Right atrium auricular region (tissue), 2 donors: ENCODE measurements at regions not wholly inside any gene's neighbourhood (a gene's known extent, or its start where the extent isn't known, plus 50 kb on each side); places are given as distances from the start of the nearest gene placed in this dataset.

Experiments used
- DNase-seq: peaks from one replicate; pipeline ENCODE4 v3.0.0-alpha.2; 2019; ENCODE audit warnings: low spot score
- H3K27ac ChIP-seq, 2 donors: fragments of 200-600 bp; sonication (generic); 1 replicate in 1 of 2; 2 replicates in 1 of 2; pipeline ENCODE4 v1.5.1; 2016 to 2019
- H3K27me3 ChIP-seq, 2 donors: fragments of 200-600 bp; sonication (generic); one replicate each; pipeline versions ENCODE4 v1.5.1 to v1.6.0; 2017 to 2019
- H3K36me3 ChIP-seq: fragments of 200-600 bp; sonication (generic); one replicate; pipeline ENCODE4 v1.5.1; 2016
- H3K4me1 ChIP-seq, 2 donors: fragments of 200-600 bp; sonication (generic); one replicate each; pipeline versions ENCODE4 v1.5.1 to v1.6.0; 2017 to 2019
- H3K4me3 ChIP-seq, 2 donors: fragments of 200-600 bp; sonication (generic); 1 replicate in 1 of 2; 2 replicates in 1 of 2; pipeline ENCODE4 v1.5.1; 2017 to 2019; ENCODE audit warnings: mild to moderate bottlenecking in 1 of 2, moderate library complexity in 1 of 2
- H3K9me3 ChIP-seq, 2 donors: fragments of 200-600 bp; sonication (generic); one replicate each; pipeline ENCODE4 v1.5.1; 2019
- CTCF ChIP-seq, 2 donors: fragments of 200-600 bp; sonication (generic); IDR thresholded peaks; one replicate each; pipeline ENCODE4 v1.5.1; 2019; ENCODE audit warnings: antibody characterized with exemption in 2 of 2

- Histone ChIP-seq H3K27ac (no peak overlapping the region), H3K4me1 (no peaks in the 10 kb centered on the region), H3K36me3 (no peaks in the 10 kb centered on the region), H3K27me3 (no peaks in the 10 kb centered on the region), H3K9me3 (no peaks in the 10 kb centered on the region), H3K4me3 (no peak overlapping the region)
- no peak for TF ChIP-seq CTCF (IDR thresholded peaks at IDR 0.05)
- DNase-seq: no peak
Measured at GRCh38 chr3:65078748-65079147, 390.9 kb upstream of the ADAMTS9 start.

- no peak for DNase-seq
- Histone ChIP-seq H3K4me1 (no peaks in the 10 kb centered on the region), H3K27ac (no peak overlapping the region), H3K4me3 (no peak overlapping the region), H3K9me3 (no peaks in the 10 kb centered on the region), H3K36me3 (no peaks in the 10 kb centered on the region), H3K27me3 (no peaks in the 10 kb centered on the region)
- TF ChIP-seq CTCF (IDR thresholded peaks at IDR 0.05): no peak
Measured at GRCh38 chr3:65077124-65077523, 389.3 kb upstream of the ADAMTS9 start.

- no peak for TF ChIP-seq CTCF (IDR thresholded peaks at IDR 0.05)
- Histone ChIP-seq H3K4me3 (no peak overlapping the region), H3K4me1 (no peaks in the 10 kb centered on the region), H3K9me3 (peaks cover 0 to 4% of the 10 kb centered on the region in 2 donors), H3K27ac (no peak overlapping the region), H3K27me3 (no peaks in the 10 kb centered on the region), H3K36me3 (no peaks in the 10 kb centered on the region)
- no peak for DNase-seq
Measured at GRCh38 chr3:65070968-65071367, 383.2 kb upstream of the ADAMTS9 start.

GRCh38 chr3:65060904-65061303 is 373.1 kb upstream of the ADAMTS9 start:
- H3K27me3 ChIP-seq: no peaks in the 10 kb centered on the region
- no peak overlapping the region for H3K27ac ChIP-seq
- H3K4me3 ChIP-seq: no peak overlapping the region
- H3K9me3 ChIP-seq: peaks cover 0 to 4% of the 10 kb centered on the region in 2 donors
- H3K36me3 ChIP-seq: no peaks in the 10 kb centered on the region
- no peak for TF ChIP-seq CTCF (IDR thresholded peaks at IDR 0.05)
- no peaks in the 10 kb centered on the region for H3K4me1 ChIP-seq
- DNase-seq: no peak

GRCh38 chr3:65052101-65052500 is 364.3 kb upstream of the ADAMTS9 start:
- Histone ChIP-seq H3K4me3 (no peak overlapping the region), H3K27me3 (no peaks in the 10 kb centered on the region), H3K36me3 (no peaks in the 10 kb centered on the region), H3K27ac (no peak overlapping the region), H3K4me1 (no peaks in the 10 kb centered on the region), H3K9me3 (no peaks in the 10 kb centered on the region)
- TF ChIP-seq CTCF (IDR thresholded peaks at IDR 0.05): no peak
- DNase-seq: no peak

- no peak for DNase-seq
- no peak for TF ChIP-seq CTCF (IDR thresholded peaks at IDR 0.05)
- H3K27ac ChIP-seq: no peak overlapping the region
- no peaks in the 10 kb centered on the region for H3K36me3 ChIP-seq
- H3K4me3 ChIP-seq: no peak overlapping the region
- H3K9me3 ChIP-seq: peaks cover 6 to 12% of the 10 kb centered on the region in 2 donors
- no peaks in the 10 kb centered on the region for H3K4me1 ChIP-seq
- H3K27me3 ChIP-seq: no peaks in the 10 kb centered on the region
Measured at GRCh38 chr3:65048151-65048550, 360.4 kb upstream of the ADAMTS9 start.
